Hepatocyte (in vitro differentiated cells): ENCODE measurements at regions not wholly inside any gene's neighbourhood (a gene's known extent, or its start where the extent isn't known, plus 50 kb on each side); places are given as distances from the start of the nearest gene placed in this dataset.

Source experiments
- DNase-seq: peaks from one replicate; pipeline ENCODE4 v3.0.0-alpha.2; 2016; ENCODE audit warnings: low spot score
- H2AFZ ChIP-seq: fragments of 200-600 bp; sonication (generic); 2 replicates; pipeline ENCODE4 v1.6.0; 2016; ENCODE audit warnings: antibody characterized with exemption, mild to moderate bottlenecking
- H3K27ac ChIP-seq: fragments of 200-600 bp; sonication (generic); 2 replicates; pipeline ENCODE4 v1.5.1; 2016; ENCODE audit warnings: mild to moderate bottlenecking
- H3K27me3 ChIP-seq: fragments of 200-600 bp; sonication (generic); 2 replicates; pipeline ENCODE4 v1.6.1; 2016
- H3K36me3 ChIP-seq: fragments of 200-600 bp; sonication (generic); replicated peaks from 2 replicates; pipeline ENCODE4 v1.5.1; 2016; ENCODE audit warnings: low read depth; ENCODE audit not compliant: insufficient read depth
- H3K4me1 ChIP-seq: fragments of 200-600 bp; sonication (generic); 2 replicates; pipeline ENCODE4 v1.5.1; 2016; ENCODE audit warnings: mild to moderate bottlenecking, moderate library complexity; ENCODE audit not compliant: insufficient read depth
- H3K4me2 ChIP-seq: fragments of 200-600 bp; sonication (generic); 2 replicates; pipeline ENCODE4 v1.6.0; 2016
- H3K4me3 ChIP-seq: fragments of 200-600 bp; sonication (generic); 2 replicates; pipeline ENCODE4 v1.5.1; 2016; ENCODE audit warnings: mild to moderate bottlenecking
- H3K79me2 ChIP-seq: fragments of 200-600 bp; sonication (generic); 2 replicates; pipeline ENCODE4 v1.6.0; 2017; ENCODE audit warnings: mild to moderate bottlenecking
- H3K9me2 ChIP-seq: fragments of 200-600 bp; sonication (generic); replicated peaks from 2 replicates; pipeline ENCODE4 v1.6.0; 2017; ENCODE audit warnings: mild to moderate bottlenecking; ENCODE audit not compliant: insufficient read depth
- H3K9me3 ChIP-seq: fragments of 200-600 bp; sonication (generic); 2 replicates; pipeline ENCODE4 v1.5.1; 2016; ENCODE audit warnings: low read depth, mild to moderate bottlenecking
- H4K20me1 ChIP-seq: fragments of 200-600 bp; sonication (generic); 2 replicates; pipeline ENCODE4 v1.6.0; 2016; ENCODE audit warnings: mild to moderate bottlenecking; ENCODE audit not compliant: insufficient read depth, poor library complexity, severe bottlenecking
- EZH2 ChIP-seq: fragments of 200-600 bp; sonication (generic); IDR thresholded peaks from 2 replicates; pipeline ENCODE4 v1.6.1; 2016; ENCODE audit warnings: antibody characterized with exemption, mild to moderate bottlenecking, borderline replicate concordance
- EZH2phosphoT487 ChIP-seq: fragments of 200-600 bp; sonication (generic); IDR thresholded peaks from one replicate; pipeline ENCODE4 v1.6.1; 2018; ENCODE audit warnings: antibody characterized with exemption, mild to moderate bottlenecking, low read depth, moderate library complexity; ENCODE audit not compliant: unreplicated experiment, severe bottlenecking
- WGBS: methylation state at CpG from one replicate; pipeline ENCODE4 v1.1.6; 2016; ENCODE audit warnings: low lambda C conversion rate; ENCODE audit errors: missing lambda C conversion rate; 5-methylcytosine and 5-hydroxymethylcytosine counted together
- TF ChIP-seq, protein P1 (sequence below): fragments of 200-600 bp; sonication (generic); IDR thresholded peaks from 2 replicates; pipeline ENCODE4 v1.5.1; 2016; ENCODE audit warnings: antibody characterized with exemption, mild to moderate bottlenecking; ENCODE audit not compliant: poor library complexity

DNA sequence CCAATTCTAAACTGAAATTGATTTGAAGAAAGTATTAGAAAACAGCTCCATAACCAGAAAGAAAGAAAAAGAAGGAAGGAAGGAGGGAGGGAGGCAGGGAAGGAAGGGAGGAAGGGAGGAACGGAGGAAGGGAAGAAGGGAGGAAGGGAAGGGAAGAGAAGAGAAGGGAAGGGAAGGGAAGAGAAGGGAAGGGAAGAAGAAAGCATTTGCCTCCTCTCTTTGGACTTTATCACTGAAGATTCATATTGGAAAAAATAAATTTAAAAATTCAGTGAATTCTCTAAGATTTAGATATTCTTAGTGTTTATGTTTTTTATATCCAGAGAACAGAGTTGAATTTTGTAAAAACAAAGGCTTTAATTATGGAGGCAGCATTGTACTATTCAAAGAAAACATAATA, 68.5 kb upstream of the NXT1 start:
- TF ChIP-seq EZH2phosphoT487 (no peak), EZH2 (no peak)
- TF ChIP-seq, protein P1, sequence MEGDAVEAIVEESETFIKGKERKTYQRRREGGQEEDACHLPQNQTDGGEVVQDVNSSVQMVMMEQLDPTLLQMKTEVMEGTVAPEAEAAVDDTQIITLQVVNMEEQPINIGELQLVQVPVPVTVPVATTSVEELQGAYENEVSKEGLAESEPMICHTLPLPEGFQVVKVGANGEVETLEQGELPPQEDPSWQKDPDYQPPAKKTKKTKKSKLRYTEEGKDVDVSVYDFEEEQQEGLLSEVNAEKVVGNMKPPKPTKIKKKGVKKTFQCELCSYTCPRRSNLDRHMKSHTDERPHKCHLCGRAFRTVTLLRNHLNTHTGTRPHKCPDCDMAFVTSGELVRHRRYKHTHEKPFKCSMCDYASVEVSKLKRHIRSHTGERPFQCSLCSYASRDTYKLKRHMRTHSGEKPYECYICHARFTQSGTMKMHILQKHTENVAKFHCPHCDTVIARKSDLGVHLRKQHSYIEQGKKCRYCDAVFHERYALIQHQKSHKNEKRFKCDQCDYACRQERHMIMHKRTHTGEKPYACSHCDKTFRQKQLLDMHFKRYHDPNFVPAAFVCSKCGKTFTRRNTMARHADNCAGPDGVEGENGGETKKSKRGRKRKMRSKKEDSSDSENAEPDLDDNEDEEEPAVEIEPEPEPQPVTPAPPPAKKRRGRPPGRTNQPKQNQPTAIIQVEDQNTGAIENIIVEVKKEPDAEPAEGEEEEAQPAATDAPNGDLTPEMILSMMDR, result no peak
- no peaks in the 10 kb centered on the region for H4K20me1 ChIP-seq

GRCh38 chr20:23279836-23280235, 70.8 kb upstream of the NXT1 start:
- H3K4me2 ChIP-seq, result no peak overlapping the region
- WGBS, result 88% methylated on average over 7 of the region's 7 CpGs
- H4K20me1 ChIP-seq, result no peaks in the 10 kb centered on the region
- H2AFZ ChIP-seq, result no peak overlapping the region
- no peak for TF ChIP-seq EZH2
- no peak for TF ChIP-seq EZH2phosphoT487
- TF ChIP-seq, protein P1, result no peak
- DNase-seq, result no peak
- no peaks in the 10 kb centered on the region for H3K9me2 ChIP-seq
- H3K4me3 ChIP-seq, result no peak overlapping the region
- H3K9me3 ChIP-seq, result no peaks in the 10 kb centered on the region
- no peaks in the 10 kb centered on the region for H3K27me3 ChIP-seq
- H3K27ac ChIP-seq, result no peak overlapping the region
- H3K36me3 ChIP-seq, result no peaks in the 10 kb centered on the region
- H3K4me1 ChIP-seq, result no peaks in the 10 kb centered on the region
- no peaks in the 10 kb centered on the region for H3K79me2 ChIP-seq

More for the DNA sequence above, 68.5 kb upstream of the NXT1 start:
- H3K27ac ChIP-seq, result no peak overlapping the region
- H3K9me3 ChIP-seq, result no peaks in the 10 kb centered on the region
- 57% methylated on average over 1 of the region's 1 CpG for WGBS
- no peaks in the 10 kb centered on the region for H3K36me3 ChIP-seq
- H3K9me2 ChIP-seq, result no peaks in the 10 kb centered on the region
- no peak for DNase-seq
- no peak overlapping the region for H3K4me3 ChIP-seq
- no peaks in the 10 kb centered on the region for H3K27me3 ChIP-seq
- peaks cover under 1% of the 10 kb centered on the region for H3K4me1 ChIP-seq
- no peak overlapping the region for H3K4me2 ChIP-seq
- no peaks in the 10 kb centered on the region for H3K79me2 ChIP-seq
- no peak overlapping the region for H2AFZ ChIP-seq

- TF ChIP-seq EZH2phosphoT487 (no peak), EZH2 (no peak)
- TF ChIP-seq, protein P1, result no peak
- Histone ChIP-seq H3K4me2 (no peak overlapping the region), H4K20me1 (no peaks in the 10 kb centered on the region), H3K9me3 (no peaks in the 10 kb centered on the region), H3K27ac (no peak overlapping the region), H3K4me1 (no peaks in the 10 kb centered on the region), H3K9me2 (no peaks in the 10 kb centered on the region), H3K27me3 (no peaks in the 10 kb centered on the region), H2AFZ (no peak overlapping the region), H3K36me3 (no peaks in the 10 kb centered on the region), H3K79me2 (no peaks in the 10 kb centered on the region), H3K4me3 (no peak overlapping the region)
- no peak for DNase-seq
- 80% methylated on average over 4 of the region's 4 CpGs for WGBS
Measured at GRCh38 chr20:23278172-23278571, 72.4 kb upstream of the NXT1 start.

DNA sequence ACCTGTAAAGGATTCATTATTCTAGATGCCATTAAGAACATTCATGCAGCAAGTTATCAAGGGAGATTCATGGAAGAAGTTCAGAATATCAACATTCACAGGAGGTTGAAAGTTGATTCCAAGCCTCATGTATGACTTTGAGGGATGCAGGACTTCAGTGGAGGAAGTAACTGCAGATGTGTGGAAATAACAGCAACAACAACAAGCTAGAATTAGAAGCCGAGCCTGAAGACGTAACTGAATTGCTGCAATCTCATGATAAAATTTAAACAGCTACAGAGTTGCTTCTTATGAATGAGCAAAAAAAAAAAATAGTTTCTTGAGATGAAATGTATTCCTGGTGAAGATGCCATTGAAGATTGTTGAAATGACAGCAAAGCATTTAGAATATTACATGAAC, 73.3 kb upstream of the NXT1 start:
- Histone ChIP-seq H3K4me2 (no peak overlapping the region), H3K4me1 (no peaks in the 10 kb centered on the region), H3K36me3 (no peaks in the 10 kb centered on the region), H2AFZ (no peak overlapping the region), H3K27me3 (no peaks in the 10 kb centered on the region), H3K9me3 (no peaks in the 10 kb centered on the region), H3K27ac (no peak overlapping the region), H4K20me1 (no peaks in the 10 kb centered on the region), H3K9me2 (no peaks in the 10 kb centered on the region), H3K4me3 (no peak overlapping the region), H3K79me2 (no peaks in the 10 kb centered on the region)
- WGBS, result 95% methylated on average over 2 of the region's 2 CpGs
- no peak for DNase-seq
- no peak for TF ChIP-seq EZH2phosphoT487
- TF ChIP-seq EZH2, result no peak
- TF ChIP-seq, protein P1, result no peak
